C4-2B (cell line): ENCODE measurements at regions not wholly inside any gene's neighbourhood (a gene's known extent, or its start where the extent isn't known, plus 50 kb on each side); places are given as distances from the start of the nearest gene placed in this dataset.

Experiments
- CTCF ChIP-seq: fragments of 450-650 bp; conservative IDR thresholded peaks from 2 replicates; pipeline ENCODE4 v1.5.1; 2017; ENCODE audit warnings: mild to moderate bottlenecking
- ZFX ChIP-seq: fragments of 450-650 bp; IDR thresholded peaks from 2 replicates; pipeline ENCODE4 v1.6.1; 2017

GRCh38 chr13:59279576-59279975 is 884.2 kb downstream of the DIAPH3 start:
- no peak for TF ChIP-seq CTCF
- no peak for TF ChIP-seq ZFX
